ENCODE measurements at regions not wholly inside any gene's neighbourhood (a gene's known extent, or its start where the extent isn't known, plus 50 kb on each side); places are given as distances from the start of the nearest gene placed in this dataset.

DNA sequence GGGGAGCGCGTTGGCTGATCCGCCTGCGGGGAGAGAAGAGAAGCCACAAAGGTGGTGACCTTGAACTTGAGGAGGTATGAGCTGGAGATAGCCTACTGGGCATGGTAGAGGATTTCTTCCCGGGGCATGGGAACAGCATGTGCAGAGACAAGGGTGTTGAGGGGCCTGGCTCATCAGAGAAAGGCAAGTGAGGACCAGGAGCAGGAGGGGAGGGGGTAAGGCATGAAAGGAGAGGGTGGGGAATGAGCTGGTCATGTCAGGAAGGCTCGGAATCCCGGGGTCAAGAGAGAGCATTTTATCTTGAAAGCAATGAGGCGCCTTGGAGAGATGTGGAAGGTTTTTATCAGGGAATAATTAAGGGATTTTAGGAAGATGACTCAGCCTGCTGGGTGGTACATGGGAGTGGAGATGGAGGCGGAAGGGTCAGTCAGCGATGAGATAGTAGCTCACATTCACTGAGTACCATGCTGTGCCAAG, 121.1 kb downstream of the LHX2 start:
- TF ChIP-seq POLR2A (IDR thresholded peaks at IDR 0.05) (no peak), EP300 (IDR thresholded peaks at IDR 0.05; ENCODE audit: low read depth) (no peak), POLR2AphosphoS5 (IDR thresholded peaks at IDR 0.05) (no peak)
- TF ChIP-seq, protein P1, sequence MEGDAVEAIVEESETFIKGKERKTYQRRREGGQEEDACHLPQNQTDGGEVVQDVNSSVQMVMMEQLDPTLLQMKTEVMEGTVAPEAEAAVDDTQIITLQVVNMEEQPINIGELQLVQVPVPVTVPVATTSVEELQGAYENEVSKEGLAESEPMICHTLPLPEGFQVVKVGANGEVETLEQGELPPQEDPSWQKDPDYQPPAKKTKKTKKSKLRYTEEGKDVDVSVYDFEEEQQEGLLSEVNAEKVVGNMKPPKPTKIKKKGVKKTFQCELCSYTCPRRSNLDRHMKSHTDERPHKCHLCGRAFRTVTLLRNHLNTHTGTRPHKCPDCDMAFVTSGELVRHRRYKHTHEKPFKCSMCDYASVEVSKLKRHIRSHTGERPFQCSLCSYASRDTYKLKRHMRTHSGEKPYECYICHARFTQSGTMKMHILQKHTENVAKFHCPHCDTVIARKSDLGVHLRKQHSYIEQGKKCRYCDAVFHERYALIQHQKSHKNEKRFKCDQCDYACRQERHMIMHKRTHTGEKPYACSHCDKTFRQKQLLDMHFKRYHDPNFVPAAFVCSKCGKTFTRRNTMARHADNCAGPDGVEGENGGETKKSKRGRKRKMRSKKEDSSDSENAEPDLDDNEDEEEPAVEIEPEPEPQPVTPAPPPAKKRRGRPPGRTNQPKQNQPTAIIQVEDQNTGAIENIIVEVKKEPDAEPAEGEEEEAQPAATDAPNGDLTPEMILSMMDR (IDR thresholded peaks at IDR 0.05) = no peak
- WGBS, 2 donors (ENCODE audit: low coverage in 1 of 2) = 87 to 92% methylated on average over 7 to 10 of the region's 10 CpGs
- no peaks in the 10 kb centered on the region for H3K4me1 ChIP-seq
- no peaks in the 10 kb centered on the region for H3K36me3 ChIP-seq
- H3K27ac ChIP-seq = no peak overlapping the region
- intact Hi-C loops (cut with DNase I; ENCODE audit: low total_unique reads) = no loop called here
- in situ Hi-C loops (cut with MboI; ENCODE audit: low pct_ligation_motif_present in 1 of 4, low pct_unique_long_range_greater_than_20kb in 1 of 4, low sequenced_read_pairs in 3 of 4) = loop anchor here in 3 of 4 donors (10.0 kb wide), 1 partner anchor 182 kb away; no protein-coding TSS in a partner anchor
- H3K9me3 ChIP-seq = no peaks in the 10 kb centered on the region
- no peak for DNase-seq
- H3K27me3 ChIP-seq = no peaks in the 10 kb centered on the region
- no peak overlapping the region for H3K4me3 ChIP-seq

DNA sequence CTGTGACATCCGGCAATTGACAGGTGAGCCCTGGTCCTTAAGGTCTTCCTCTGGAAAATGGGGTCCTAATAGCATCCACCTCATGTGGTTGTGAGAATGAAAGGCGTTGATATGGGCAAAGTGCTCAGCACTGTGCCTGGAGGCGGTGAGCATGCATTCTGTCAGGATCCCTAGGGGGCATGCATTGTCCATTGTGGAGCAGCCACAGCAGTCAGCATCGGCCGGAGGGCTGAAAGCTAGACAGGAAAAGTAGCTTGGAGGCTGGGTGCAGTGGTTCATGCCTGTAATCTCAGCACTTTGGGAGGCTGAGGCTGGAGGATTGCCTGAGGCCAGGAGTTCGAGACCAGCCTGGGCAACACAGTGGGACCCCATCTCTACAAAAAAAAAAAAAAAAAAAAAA, 122.2 kb downstream of the LHX2 start:
- H3K4me1 ChIP-seq = no peaks in the 10 kb centered on the region
- no peaks in the 10 kb centered on the region for H3K9me3 ChIP-seq
- H3K36me3 ChIP-seq = no peaks in the 10 kb centered on the region
- intact Hi-C loops (cut with DNase I; ENCODE audit: low total_unique reads) = no loop called here
- no peaks in the 10 kb centered on the region for H3K27me3 ChIP-seq
- peak; percentile 59 for DNase-seq
- in situ Hi-C loops (cut with MboI; ENCODE audit: low pct_ligation_motif_present in 1 of 4, low pct_unique_long_range_greater_than_20kb in 1 of 4, low sequenced_read_pairs in 3 of 4) = loop anchor here in 3 of 4 donors (10.0 kb wide), 1 partner anchor 181 kb away; no protein-coding TSS in a partner anchor
- no peak overlapping the region for H3K4me3 ChIP-seq
- H3K27ac ChIP-seq = no peak overlapping the region
- 23 to 50% methylated on average over 5 to 6 of the region's 6 CpGs for WGBS, 2 donors (ENCODE audit: low coverage in 1 of 2)
- TF ChIP-seq, protein P1 (IDR thresholded peaks at IDR 0.05) = peak; percentile 8 to 63 (median 49)
- no peak for TF ChIP-seq EP300 (IDR thresholded peaks at IDR 0.05; ENCODE audit: low read depth)

DNA sequence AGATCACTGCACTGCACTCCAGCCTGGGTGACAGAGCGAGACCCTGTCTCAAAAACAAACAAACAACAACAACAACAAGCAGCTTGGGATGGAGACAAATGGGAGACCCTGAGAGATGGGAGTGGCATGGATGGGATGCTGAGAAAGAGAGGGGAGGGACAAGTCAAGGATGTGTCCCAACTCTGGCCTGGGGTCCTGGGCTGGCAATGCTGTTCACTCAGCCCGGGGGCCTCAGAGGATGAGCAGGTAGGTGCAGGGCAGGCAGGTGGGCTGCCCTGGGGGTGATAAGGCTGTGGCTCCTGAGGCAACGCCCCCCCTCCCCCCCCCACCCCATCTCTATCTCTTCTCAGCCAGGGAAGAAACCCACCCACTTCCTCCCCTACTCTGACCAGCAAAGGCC, 123.0 kb downstream of the LHX2 start:
- Histone ChIP-seq H3K27ac (no peak overlapping the region), H3K4me1 (no peaks in the 10 kb centered on the region), H3K4me3 (no peak overlapping the region), H3K27me3 (no peaks in the 10 kb centered on the region), H3K36me3 (no peaks in the 10 kb centered on the region), H3K9me3 (no peaks in the 10 kb centered on the region)
- in situ Hi-C loops (cut with MboI; ENCODE audit: low pct_ligation_motif_present in 1 of 4, low pct_unique_long_range_greater_than_20kb in 1 of 4, low sequenced_read_pairs in 3 of 4) (loop anchor here in 3 of 4 donors (10.0 kb wide), 1 partner anchor 180 kb away; no protein-coding TSS in a partner anchor), intact Hi-C loops (cut with DNase I; ENCODE audit: low total_unique reads) (no loop called here)
- TF ChIP-seq POLR2AphosphoS5 (IDR thresholded peaks at IDR 0.05) (no peak), POLR2A (IDR thresholded peaks at IDR 0.05) (no peak), EP300 (IDR thresholded peaks at IDR 0.05; ENCODE audit: low read depth) (no peak)
- TF ChIP-seq, protein P1 (IDR thresholded peaks at IDR 0.05) = no peak
- no peak for DNase-seq
- WGBS, 2 donors (ENCODE audit: low coverage in 1 of 2) = 74 to 86% methylated on average over 1 to 3 of the region's 3 CpGs

DNA sequence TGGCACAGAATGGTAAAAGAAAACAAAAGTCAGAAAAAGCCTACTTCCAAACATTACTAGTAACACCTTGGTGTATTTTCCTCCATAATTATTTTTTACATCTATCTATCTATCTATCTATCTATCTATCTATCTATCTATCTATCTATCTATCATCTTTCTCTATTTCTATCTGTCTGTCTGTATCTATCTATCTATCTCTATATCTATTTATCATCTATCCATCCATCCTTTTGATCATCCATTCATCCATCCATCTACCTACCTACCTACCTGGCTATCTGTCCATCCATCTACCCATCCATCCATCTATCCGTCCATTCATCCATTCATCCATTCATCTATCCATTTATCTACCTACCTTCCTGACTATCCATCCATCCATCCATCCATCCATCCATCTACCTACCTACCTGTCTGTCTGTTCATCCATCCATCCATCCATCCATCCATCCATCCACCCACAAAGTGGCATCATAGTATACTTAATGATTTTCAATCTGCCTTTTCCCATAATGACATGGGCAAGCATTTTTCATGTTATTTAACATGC, 121.9 kb upstream of the NEK6 start:
- no peaks in the 10 kb centered on the region for H3K27me3 ChIP-seq
- no peaks in the 10 kb centered on the region for H3K4me1 ChIP-seq
- TF ChIP-seq POLR2A (IDR thresholded peaks at IDR 0.05) = no peak
- no peak for TF ChIP-seq POLR2AphosphoS5 (IDR thresholded peaks at IDR 0.05)
- TF ChIP-seq, protein P1 (IDR thresholded peaks at IDR 0.05) = no peak
- TF ChIP-seq EP300 (IDR thresholded peaks at IDR 0.05; ENCODE audit: low read depth) = no peak
- H3K4me3 ChIP-seq = no peak overlapping the region
- in situ Hi-C loops (cut with MboI; ENCODE audit: low pct_ligation_motif_present in 1 of 4, low pct_unique_long_range_greater_than_20kb in 1 of 4, low sequenced_read_pairs in 3 of 4) = loop anchor here in 3 of 4 donors (10.0 kb wide), 1 partner anchor 179 kb away; no protein-coding TSS in a partner anchor
- no peak overlapping the region for H3K27ac ChIP-seq
- no peak for DNase-seq
- H3K9me3 ChIP-seq = no peaks in the 10 kb centered on the region
- intact Hi-C loops (cut with DNase I; ENCODE audit: low total_unique reads) = no loop called here
- H3K36me3 ChIP-seq = no peaks in the 10 kb centered on the region
- WGBS, 2 donors (ENCODE audit: low coverage in 1 of 2) = 88 to 92% methylated on average over 1 of the region's 1 CpG
